Trophoblast cell (in vitro differentiated cells and primary cell): ENCODE measurements at regions not wholly inside any gene's neighbourhood (a gene's known extent, or its start where the extent isn't known, plus 50 kb on each side); places are given as distances from the start of the nearest gene placed in this dataset.

Source experiments
- DNase-seq, 2 donors: peaks; one replicate each; pipeline ENCODE4 v3.0.0-alpha.2; 2016
- H2AFZ ChIP-seq: 2 replicates; pipeline ENCODE4 v1.6.1; 2013; ENCODE audit warnings: low read length, moderate library complexity, mild to moderate bottlenecking; ENCODE audit not compliant: insufficient read depth, poor library complexity
- H2AK5ac ChIP-seq: 2 replicates; pipeline ENCODE4 v1.6.1; 2013; ENCODE audit warnings: mild to moderate bottlenecking, low read length
- H2BK120ac ChIP-seq: 2 replicates; pipeline ENCODE4 v1.6.1; 2013; ENCODE audit warnings: low read length, mild to moderate bottlenecking, moderate library complexity; ENCODE audit not compliant: insufficient read depth, poor library complexity
- H2BK12ac ChIP-seq: 2 replicates; pipeline ENCODE4 v1.6.1; 2013; ENCODE audit warnings: mild to moderate bottlenecking, low read length, moderate library complexity
- H2BK5ac ChIP-seq: 2 replicates; pipeline ENCODE4 v1.6.1; 2013; ENCODE audit warnings: low read length, low read depth, moderate library complexity, mild to moderate bottlenecking; ENCODE audit not compliant: poor library complexity
- H3K14ac ChIP-seq: 2 replicates; pipeline ENCODE4 v1.6.1; 2013; ENCODE audit warnings: mild to moderate bottlenecking, low read length
- H3K18ac ChIP-seq: 2 replicates; pipeline ENCODE4 v1.6.1; 2013; ENCODE audit warnings: mild to moderate bottlenecking, low read length
- H3K23ac ChIP-seq: 2 replicates; pipeline ENCODE4 v1.6.1; 2013; ENCODE audit warnings: low read length
- H3K27ac ChIP-seq: 2 replicates; pipeline ENCODE4 v1.5.1; 2013; ENCODE audit warnings: low read depth, mild to moderate bottlenecking, inconsistent platforms, low read length, moderate library complexity
- H3K27me3 ChIP-seq: 2 replicates; pipeline ENCODE4 v1.6.1; 2013; ENCODE audit warnings: inconsistent platforms, mild to moderate bottlenecking, low read length, moderate library complexity; ENCODE audit not compliant: insufficient read depth
- H3K36me3 ChIP-seq, 2 experiments: 1 replicate in 1 of 2; 2 replicates in 1 of 2; pipeline ENCODE4 v1.6.1; 2013; ENCODE audit warnings: low read length in 2 of 2, mild to moderate bottlenecking in 2 of 2, moderate library complexity in 1 of 2; ENCODE audit not compliant: insufficient read depth in 2 of 2, control insufficient read depth in 1 of 2
- H3K4ac ChIP-seq: 2 replicates; pipeline ENCODE4 v1.6.1; 2013; ENCODE audit warnings: low read depth, mild to moderate bottlenecking, low read length, moderate library complexity
- H3K4me1 ChIP-seq, 2 experiments: 1 replicate in 1 of 2; 2 replicates in 1 of 2; pipeline ENCODE4 v1.6.1; 2013; ENCODE audit warnings: low read length in 2 of 2, mild to moderate bottlenecking in 2 of 2, moderate library complexity in 1 of 2; ENCODE audit not compliant: insufficient read depth in 2 of 2, control insufficient read depth in 1 of 2
- H3K4me2 ChIP-seq: 2 replicates; pipeline ENCODE4 v1.6.1; 2013; ENCODE audit warnings: inconsistent platforms, mild to moderate bottlenecking, low read length, moderate library complexity
- H3K4me3 ChIP-seq: 2 replicates; pipeline ENCODE4 v1.5.1; 2013; ENCODE audit warnings: mild to moderate bottlenecking, low read depth, low read length, inconsistent platforms
- H3K79me1 ChIP-seq: one replicate; pipeline ENCODE4 v1.6.1; 2013; ENCODE audit warnings: low read length
- H3K79me2 ChIP-seq: 2 replicates; pipeline ENCODE4 v1.6.1; 2013; ENCODE audit warnings: low read length, mild to moderate bottlenecking; ENCODE audit not compliant: control insufficient read depth, insufficient read depth, poor library complexity
- H3K9ac ChIP-seq: 2 replicates; pipeline ENCODE4 v1.6.1; 2013; ENCODE audit warnings: mild to moderate bottlenecking, low read length
- H3K9me3 ChIP-seq: 2 replicates; pipeline ENCODE4 v1.6.1; 2013; ENCODE audit warnings: low read depth, mild to moderate bottlenecking, control low read depth, inconsistent platforms, low read length; ENCODE audit not compliant: insufficient read depth
- H4K12ac ChIP-seq: 2 replicates; pipeline ENCODE4 v1.6.1; 2013; ENCODE audit warnings: low read depth, mild to moderate bottlenecking, low read length, moderate library complexity
- H4K8ac ChIP-seq: 2 replicates; pipeline ENCODE4 v1.6.1; 2013; ENCODE audit warnings: low read depth, mild to moderate bottlenecking, low read length, moderate library complexity
- H4K91ac ChIP-seq: one replicate; pipeline ENCODE4 v1.6.1; 2013; ENCODE audit warnings: low read depth, mild to moderate bottlenecking, low read length, moderate library complexity
- WGBS: extraction: QIAGEN DNeasy Blood & Tissue Kit; methylation state at CpG from one replicate; pipeline ENCODE4 v1.1.7; 2013; ENCODE audit warnings: missing lambda C conversion rate; ENCODE audit not compliant: insufficient read length, insufficient coverage; ENCODE audit errors: extremely low coverage; 5-methylcytosine and 5-hydroxymethylcytosine counted together

DNA sequence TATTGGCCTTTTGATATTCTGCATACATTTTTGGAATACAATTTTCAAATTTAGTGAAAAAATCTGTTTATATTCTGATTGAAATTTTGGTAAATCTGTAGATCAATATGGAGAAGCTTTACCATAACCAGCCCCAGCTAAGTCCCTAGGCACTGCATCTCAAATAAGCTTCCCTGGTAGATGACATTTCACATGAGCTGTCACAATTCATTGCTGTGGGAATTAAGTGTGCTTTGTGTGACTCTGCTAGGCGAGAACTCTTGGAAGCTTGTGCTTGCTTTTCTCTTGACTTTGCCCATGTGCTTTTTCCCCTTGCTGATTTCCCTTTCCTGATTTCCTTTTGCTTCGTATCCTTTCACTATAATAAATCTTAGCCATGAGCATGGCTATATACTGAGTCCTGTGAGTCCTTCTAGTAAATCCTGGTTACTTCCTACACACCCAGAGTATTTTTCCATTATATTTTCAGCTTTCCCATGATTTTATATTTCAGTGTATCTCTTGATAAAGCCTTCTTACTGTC is 166.5 kb upstream of the MMS22L start:
- no peak overlapping the region for H4K91ac ChIP-seq
- H3K14ac ChIP-seq: no peak overlapping the region
- no peak overlapping the region for H3K9ac ChIP-seq
- no peaks in the 10 kb centered on the region for H3K79me1 ChIP-seq
- H4K12ac ChIP-seq: no peak overlapping the region
- H3K23ac ChIP-seq: no peak overlapping the region
- no peak overlapping the region for H2BK120ac ChIP-seq
- H3K79me2 ChIP-seq: no peaks in the 10 kb centered on the region
- H3K27me3 ChIP-seq: no peaks in the 10 kb centered on the region
- H3K4me2 ChIP-seq: no peak overlapping the region
- H3K18ac ChIP-seq: no peak overlapping the region
- H3K36me3 ChIP-seq: no peaks in the 10 kb centered on the region
- no peak overlapping the region for H4K8ac ChIP-seq
- no peak overlapping the region for H3K27ac ChIP-seq
- H3K4ac ChIP-seq: no peak overlapping the region
- no peaks in the 10 kb centered on the region for H3K4me1 ChIP-seq
- H2AFZ ChIP-seq: no peak overlapping the region
- no peak overlapping the region for H2AK5ac ChIP-seq
- no peak overlapping the region for H3K4me3 ChIP-seq
- DNase-seq: no peak
- no peak overlapping the region for H2BK5ac ChIP-seq
- H2BK12ac ChIP-seq: no peak overlapping the region
- no peaks in the 10 kb centered on the region for H3K9me3 ChIP-seq
- WGBS: no CpG with 5 or more reads among the region's 2 CpGs

DNA sequence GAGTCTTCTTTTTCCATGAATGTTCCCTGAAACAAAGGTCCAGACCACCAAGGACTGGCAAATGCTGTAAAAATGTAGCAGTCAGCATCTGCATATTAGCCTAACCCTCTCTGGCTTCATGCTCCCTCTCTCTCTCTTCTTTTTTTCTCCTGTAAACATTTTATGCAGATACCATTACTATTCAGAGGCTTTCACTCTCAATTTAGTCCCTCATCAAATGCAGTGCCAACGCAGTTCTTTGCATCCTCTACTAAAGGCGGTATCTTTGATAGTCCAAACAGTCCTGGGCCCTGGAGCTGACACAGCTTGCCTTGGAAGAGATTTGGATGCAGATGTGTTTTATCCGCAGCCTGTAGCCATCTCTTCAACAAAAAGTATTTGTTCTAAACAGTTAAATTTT is 167.1 kb upstream of the MMS22L start:
- no CpG with 5 or more reads among the region's 3 CpGs for WGBS
- DNase-seq: no peak
- H3K14ac ChIP-seq: no peak overlapping the region

DNA sequence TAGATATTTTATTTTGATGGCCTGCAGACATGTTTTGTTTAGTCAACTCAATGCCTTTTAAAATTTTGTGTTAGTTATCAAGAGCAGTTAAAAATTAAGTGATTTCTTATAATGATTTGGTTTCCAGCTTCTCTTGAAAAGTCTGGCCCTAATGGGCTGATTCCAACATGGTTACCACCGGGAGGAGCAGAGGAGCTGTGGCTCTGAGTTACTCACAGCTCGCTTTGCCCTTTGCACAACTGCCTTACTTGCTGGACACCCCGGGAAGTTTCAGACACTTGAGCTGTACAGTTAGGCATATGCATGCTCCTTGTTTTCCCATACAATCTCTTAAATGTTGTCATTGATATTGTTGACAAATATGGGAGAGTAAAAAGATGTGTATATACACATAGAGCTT is 173.1 kb upstream of the MMS22L start:
- Histone ChIP-seq H3K14ac (no peak overlapping the region), H3K4me3 (no peak overlapping the region), H3K79me2 (no peaks in the 10 kb centered on the region), H2AK5ac (no peak overlapping the region), H4K91ac (no peak overlapping the region), H3K27ac (no peak overlapping the region), H3K27me3 (no peaks in the 10 kb centered on the region), H3K36me3 (no peaks in the 10 kb centered on the region), H2AFZ (no peak overlapping the region), H2BK12ac (no peak overlapping the region), H3K4me1 (no peaks in the 10 kb centered on the region), H4K12ac (no peak overlapping the region), H3K9me3 (no peaks in the 10 kb centered on the region), H3K4ac (no peak overlapping the region), H2BK120ac (no peak overlapping the region), H3K4me2 (no peak overlapping the region), H2BK5ac (no peak overlapping the region), H3K23ac (no peak overlapping the region), H3K18ac (no peak overlapping the region), H4K8ac (no peak overlapping the region), H3K9ac (no peak overlapping the region), H3K79me1 (no peaks in the 10 kb centered on the region)
- no CpG with 5 or more reads among the region's 3 CpGs for WGBS
- DNase-seq: no peak

More for the DNA sequence above, 167.1 kb upstream of the MMS22L start:
- no peaks in the 10 kb centered on the region for H3K4me1 ChIP-seq
- H3K27me3 ChIP-seq: no peaks in the 10 kb centered on the region
- H3K9ac ChIP-seq: no peak overlapping the region
- no peaks in the 10 kb centered on the region for H3K36me3 ChIP-seq
- no peak overlapping the region for H3K27ac ChIP-seq
- no peak overlapping the region for H3K4me2 ChIP-seq
- no peak overlapping the region for H2BK12ac ChIP-seq
- H2AK5ac ChIP-seq: no peak overlapping the region
- no peaks in the 10 kb centered on the region for H3K79me2 ChIP-seq
- H3K4ac ChIP-seq: no peak overlapping the region
- H2BK5ac ChIP-seq: no peak overlapping the region
- no peak overlapping the region for H4K8ac ChIP-seq
- no peak overlapping the region for H2AFZ ChIP-seq
- no peak overlapping the region for H4K91ac ChIP-seq
- no peak overlapping the region for H3K23ac ChIP-seq
- H3K4me3 ChIP-seq: no peak overlapping the region
- H3K9me3 ChIP-seq: no peaks in the 10 kb centered on the region
- no peak overlapping the region for H4K12ac ChIP-seq
- H2BK120ac ChIP-seq: no peak overlapping the region
- no peaks in the 10 kb centered on the region for H3K79me1 ChIP-seq
- no peak overlapping the region for H3K18ac ChIP-seq

DNA sequence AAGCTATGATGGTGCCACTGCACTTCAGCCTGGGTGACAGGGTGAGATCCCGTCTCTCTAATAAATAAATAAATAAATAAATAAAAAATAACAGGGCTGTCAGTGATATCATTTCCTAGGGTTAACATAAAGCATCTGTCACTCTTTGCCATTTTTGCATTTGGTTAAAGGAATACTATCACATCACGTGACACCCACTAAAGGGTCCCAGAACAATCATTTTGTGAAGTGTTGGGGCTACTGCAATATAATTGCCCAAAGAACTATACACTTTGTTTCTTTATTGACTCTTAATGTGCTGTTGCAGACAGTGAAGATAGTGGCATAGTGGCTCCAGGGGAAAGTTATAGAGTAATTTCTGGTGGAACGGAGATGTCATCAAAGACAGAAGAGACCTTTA is 176.5 kb upstream of the MMS22L start:
- Histone ChIP-seq H3K36me3 (no peaks in the 10 kb centered on the region), H4K91ac (no peak overlapping the region), H2AK5ac (no peak overlapping the region), H4K8ac (no peak overlapping the region), H3K4me1 (no peaks in the 10 kb centered on the region), H3K27me3 (no peaks in the 10 kb centered on the region), H3K9me3 (no peaks in the 10 kb centered on the region), H3K23ac (no peak overlapping the region), H3K79me1 (no peaks in the 10 kb centered on the region), H2AFZ (no peak overlapping the region), H3K4ac (no peak overlapping the region), H3K14ac (no peak overlapping the region), H3K4me2 (no peak overlapping the region), H3K27ac (no peak overlapping the region), H3K9ac (no peak overlapping the region), H2BK120ac (no peak overlapping the region), H3K79me2 (no peaks in the 10 kb centered on the region), H2BK12ac (no peak overlapping the region), H3K4me3 (no peak overlapping the region), H2BK5ac (no peak overlapping the region), H3K18ac (no peak overlapping the region), H4K12ac (no peak overlapping the region)
- DNase-seq: no peak
- WGBS: no CpG with 5 or more reads among the region's 3 CpGs
